ENCODE measurements at regions not wholly inside any gene's neighbourhood (a gene's known extent, or its start where the extent isn't known, plus 50 kb on each side); places are given as distances from the start of the nearest gene placed in this dataset.

DNA sequence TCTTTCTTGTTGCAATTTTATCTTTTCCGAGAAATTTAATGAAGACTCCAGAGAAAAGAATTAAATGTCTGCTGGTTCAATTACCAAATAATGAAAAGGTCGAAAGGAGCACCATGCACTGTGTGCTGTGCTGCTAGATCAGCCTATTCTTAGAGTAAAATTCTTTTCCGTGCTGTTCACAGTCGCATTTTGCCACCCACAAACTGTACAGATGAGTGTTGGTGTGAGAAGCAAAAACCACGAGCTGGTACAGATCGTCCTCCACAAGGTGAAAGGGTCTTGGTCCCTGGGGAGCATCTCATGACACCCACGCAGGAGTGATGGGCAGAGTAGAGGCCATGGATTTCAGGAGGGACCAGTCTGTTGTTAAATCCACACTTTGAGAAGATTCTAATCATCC lies 143.8 kb upstream of the PUM3 start:
- DNase-seq (ENCODE audit: low read depth), result no peak

DNA sequence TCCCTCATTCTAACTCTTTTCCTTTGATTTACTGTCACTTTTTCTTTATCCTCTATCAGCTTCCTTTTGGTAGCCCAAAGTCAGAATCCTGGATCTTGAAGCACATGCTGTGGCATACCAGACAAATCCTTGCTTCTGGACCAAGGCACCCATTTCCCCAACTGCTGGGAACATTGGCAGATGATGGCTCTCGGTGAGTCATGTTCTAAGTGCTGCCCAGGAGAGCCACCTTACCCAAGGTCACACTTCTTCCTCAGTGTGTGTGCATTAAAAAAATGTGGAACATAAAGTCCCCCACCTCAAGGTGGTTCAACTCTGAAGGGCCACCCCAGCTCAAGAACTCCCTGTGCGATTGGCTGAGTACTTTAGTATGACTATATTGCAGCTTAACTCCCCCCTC lies 141.4 kb upstream of the PUM3 start:
- DNase-seq (ENCODE audit: low read depth), result no peak

DNA sequence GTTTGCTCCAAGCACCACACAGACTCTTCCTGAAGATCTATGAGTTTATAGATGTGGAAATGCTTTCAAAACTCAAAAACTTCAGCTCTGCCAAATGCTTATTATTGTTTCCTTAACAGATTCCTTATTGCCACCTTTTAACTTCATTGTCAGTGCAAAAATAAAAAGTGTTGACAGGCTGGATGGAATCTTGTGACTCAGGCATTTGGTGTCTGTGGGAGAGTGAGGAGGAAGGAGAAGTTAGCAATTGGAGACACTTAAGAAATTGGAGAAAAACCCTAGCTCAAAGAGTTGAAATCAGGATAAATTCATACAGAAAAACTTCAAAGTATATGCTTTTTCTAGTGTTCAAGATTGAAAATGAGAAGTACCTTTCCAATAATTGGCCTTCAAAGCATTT lies 140.6 kb upstream of the PUM3 start:
- no peak for DNase-seq (ENCODE audit: low read depth)

DNA sequence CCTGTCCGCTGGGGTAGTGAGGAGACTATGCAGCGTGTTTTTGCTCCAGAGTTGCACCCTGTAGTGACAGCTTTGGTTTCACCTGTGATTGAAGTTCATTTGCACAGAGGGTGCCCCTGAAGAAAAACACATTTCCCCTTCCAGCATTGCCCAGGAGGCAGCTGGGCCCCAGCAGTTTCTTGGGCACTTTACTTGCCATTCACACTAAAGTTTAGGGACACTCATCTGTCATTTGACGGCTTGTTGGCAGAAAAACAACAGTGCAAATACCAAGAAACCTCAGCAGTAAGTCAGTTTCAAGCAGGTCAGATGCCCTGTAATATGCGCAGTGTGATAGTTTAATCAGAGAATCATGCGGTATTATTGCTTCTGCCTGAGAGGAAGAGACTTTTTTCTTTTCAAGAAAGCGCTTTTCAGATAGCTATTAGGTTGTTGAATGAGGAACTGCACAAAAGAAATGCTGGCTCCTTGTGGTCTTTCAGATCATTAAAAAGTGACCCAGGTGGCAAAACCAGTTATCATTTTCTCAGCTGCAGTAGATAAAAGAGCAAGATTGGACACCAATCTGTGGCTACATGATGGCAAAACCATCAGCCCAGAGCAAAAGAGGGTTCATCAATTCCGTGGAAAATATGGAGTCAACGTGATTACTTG lies 136.2 kb upstream of the PUM3 start:
- DNase-seq (ENCODE audit: low read depth), result no peak

DNA sequence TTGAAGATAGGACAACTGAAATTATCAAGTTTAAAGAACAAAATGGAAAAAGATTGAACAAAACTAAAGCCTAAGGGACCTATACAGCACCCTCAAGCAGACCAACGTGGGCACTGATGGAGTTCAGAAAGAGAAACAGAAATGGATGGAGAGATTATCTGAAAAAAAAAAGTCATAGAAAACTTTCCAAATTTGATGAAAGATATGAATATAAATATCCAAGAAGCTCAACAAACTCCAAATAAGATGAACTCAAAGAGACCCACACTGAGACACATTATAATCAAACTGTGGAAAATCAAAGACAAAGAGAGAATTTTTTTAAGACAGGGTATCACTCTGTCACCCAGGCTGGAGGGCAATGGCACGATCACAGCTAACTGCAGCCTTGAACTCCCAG lies 128.6 kb upstream of the PUM3 start:
- DNase-seq (ENCODE audit: low read depth), result no peak

DNA sequence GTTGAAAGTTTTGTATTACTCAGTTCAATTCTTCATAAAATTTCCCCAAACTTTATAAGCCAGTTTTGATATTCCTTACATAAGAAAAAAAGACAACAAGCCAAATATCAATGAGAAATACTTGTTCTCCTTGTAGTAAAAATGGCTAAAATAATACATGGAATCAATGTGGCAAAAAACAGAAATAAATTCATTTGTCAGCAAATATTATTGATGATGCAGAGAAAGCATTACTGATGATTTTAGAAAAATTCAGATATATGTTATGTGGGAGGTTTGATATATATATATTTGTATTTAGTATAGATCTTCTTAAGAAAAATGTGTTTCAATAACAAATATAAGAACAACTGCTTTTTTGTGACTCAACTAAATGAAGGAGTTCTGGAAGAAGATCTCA lies 127.0 kb upstream of the PUM3 start:
- no peak for DNase-seq (ENCODE audit: low read depth)

DNA sequence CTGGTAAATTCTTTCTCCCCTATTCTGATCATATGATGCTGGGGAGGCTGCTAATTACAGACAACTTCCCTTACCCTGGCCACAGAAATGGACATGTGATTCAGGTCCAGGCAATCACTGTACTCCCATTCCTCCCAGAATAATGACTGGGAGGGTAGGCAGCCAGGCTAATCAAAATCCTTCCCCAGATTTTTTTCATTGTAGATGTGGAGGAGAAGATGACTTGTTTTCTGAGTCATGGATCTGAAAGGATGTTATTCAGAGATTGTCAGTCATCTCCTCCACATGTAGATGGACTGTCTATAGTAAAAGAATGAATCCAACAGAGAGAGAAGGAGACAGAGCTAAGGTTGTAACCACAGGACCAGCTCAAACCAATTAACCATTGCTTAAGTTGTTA lies 123.9 kb upstream of the PUM3 start:
- no peak for DNase-seq (ENCODE audit: low read depth)

DNA sequence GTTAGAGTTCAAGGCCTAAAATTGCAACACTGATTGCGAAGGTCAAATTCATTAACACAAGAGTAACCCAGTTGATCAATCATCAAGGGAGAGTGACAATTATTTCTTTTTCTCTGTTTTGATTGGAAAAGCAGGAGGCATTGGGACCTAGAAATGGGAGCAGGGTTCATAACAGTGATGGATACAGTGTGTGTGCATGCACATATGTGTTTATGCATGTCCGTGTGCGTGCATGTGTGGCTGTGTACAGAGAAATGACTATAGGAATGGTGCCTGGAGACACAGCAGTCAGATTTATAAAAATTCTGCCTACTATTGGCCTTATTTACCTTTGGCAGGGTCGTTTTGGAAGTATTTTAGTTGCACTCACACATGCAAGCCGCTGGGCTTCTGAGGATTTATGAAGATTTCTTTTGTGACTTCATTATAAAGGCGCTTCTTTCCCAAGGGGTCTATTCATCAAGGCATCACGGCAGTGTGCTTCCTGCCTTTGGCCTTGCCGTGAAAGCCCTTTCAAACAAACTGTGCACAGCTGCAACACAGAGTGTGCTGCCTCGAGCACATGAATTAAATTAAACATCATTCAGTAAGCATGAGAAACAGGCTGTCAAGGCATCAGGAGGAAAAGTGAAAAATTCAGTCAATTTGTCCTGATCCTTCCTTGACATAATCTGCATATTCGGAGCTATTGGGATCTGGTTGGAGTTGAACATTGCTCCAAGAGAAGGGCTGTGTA lies 122.8 kb upstream of the PUM3 start:
- peak; percentile 53 for DNase-seq (ENCODE audit: low read depth)

DNA sequence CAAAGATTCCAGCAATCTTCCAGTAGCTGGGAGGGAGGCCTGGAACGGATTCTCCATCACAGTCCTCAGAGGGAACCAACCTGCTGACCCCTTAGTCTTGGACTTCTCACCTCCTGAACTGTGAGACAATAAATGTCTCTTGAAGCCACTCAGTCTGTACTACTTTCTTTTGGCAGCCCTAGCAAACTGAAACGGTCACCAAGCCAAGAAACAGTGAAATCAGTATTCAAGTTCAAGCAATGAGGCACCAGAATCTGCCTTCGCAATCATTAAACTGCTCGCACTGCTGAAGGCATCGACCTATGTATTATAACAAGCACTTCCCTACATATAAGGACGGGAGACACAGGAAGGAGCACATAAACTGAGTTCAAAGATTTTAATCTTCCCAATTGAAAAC lies 120.6 kb upstream of the PUM3 start:
- DNase-seq (ENCODE audit: low read depth), result no peak

DNA sequence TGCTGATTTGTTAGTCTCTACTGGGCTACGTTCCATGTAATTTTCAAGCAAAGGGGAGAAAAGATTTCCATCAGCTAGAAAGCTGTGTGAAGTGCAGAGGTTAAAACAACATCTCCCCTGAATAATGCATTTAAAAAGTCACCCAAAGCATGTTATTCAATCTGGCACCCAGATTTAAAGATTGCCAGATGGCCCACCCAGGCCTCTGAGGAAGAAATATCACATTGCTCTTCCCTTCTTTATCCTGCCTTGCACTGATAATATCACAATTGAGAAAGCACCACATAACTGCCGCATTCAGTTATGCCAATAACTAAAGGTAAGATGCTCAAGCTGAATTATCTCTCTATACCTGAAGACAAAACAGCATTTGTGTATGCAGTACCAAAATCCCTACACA lies 119.4 kb upstream of the PUM3 start:
- no peak for DNase-seq (ENCODE audit: low read depth)

DNA sequence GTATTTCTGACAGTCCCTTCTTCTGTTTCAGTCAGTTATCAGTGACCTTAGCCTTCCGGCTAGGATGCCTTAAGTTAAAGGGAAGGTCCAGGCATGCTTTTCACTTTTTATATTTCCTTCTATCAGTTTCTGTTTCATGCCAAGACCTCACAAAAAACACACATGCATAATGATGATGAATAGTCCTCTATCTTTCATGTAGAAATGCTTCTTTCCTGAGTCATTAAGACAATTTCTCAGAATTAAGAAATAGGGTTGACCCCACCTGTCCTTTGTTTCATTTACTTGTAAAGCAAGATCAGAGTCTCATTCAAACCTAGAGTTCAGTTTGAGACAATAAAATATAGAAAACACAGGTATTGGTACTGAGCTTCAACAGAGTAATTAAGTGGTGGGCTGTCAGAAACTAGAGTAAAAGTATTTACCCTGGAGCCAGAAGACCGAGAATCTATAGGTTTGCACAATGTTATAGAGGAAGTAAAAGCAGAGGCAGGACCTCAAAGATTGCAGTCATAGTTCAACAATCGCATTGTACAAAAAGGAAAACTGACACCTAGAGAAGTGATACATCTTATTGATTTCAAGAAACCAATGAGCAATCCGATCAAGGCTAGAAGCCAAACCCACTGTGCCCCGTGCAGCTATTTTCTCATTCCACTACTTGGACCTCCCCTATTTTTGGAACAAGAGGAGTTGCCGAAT lies 118.7 kb upstream of the PUM3 start:
- DNase-seq (ENCODE audit: low read depth), result no peak

DNA sequence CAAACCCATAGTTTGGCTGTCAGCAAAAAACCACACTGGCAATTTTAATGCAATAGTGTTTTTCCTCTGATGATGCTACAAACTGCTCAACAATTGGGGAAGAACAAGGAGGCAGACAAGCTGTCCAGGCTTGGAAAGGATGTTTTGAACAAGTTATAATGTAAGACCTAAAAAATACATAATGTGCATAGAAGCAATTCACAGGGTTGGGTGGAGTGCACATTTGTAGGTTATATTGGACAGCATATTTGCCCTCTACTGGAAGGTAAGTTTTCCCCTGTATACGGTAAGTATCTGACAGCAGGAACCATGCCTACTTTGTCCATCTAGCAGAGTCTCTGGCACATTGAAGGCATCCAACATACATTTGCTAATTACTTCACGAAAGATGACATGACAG lies 114.3 kb upstream of the PUM3 start:
- no peak for DNase-seq (ENCODE audit: low read depth)

DNA sequence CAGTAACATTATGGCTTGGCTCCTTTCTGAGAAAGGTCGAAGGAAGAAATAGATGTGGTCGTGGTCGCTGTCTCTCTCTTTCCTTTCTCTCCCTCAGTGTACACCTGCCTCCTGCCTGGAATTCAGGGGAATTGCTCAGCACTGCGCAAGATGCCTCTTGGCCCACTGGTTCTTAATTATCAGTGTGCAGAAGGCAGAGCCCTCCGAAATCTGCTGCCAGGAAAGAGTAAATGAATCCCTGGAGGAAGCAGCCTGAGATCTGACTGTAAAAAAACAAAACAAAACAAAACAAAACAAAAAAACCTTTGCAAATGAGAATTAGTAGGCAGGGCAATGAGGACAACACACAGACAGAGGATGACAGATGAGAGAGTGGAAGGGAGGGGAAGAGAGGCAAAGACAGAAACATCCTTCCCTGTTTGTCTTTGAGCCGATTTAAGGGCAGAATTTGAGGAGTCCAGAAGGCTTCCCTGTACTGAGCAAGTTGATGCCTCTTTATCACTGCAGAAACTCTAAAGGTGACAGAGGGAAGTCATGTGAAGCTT lies 113.8 kb upstream of the PUM3 start:
- DNase-seq (ENCODE audit: low read depth), result no peak

DNA sequence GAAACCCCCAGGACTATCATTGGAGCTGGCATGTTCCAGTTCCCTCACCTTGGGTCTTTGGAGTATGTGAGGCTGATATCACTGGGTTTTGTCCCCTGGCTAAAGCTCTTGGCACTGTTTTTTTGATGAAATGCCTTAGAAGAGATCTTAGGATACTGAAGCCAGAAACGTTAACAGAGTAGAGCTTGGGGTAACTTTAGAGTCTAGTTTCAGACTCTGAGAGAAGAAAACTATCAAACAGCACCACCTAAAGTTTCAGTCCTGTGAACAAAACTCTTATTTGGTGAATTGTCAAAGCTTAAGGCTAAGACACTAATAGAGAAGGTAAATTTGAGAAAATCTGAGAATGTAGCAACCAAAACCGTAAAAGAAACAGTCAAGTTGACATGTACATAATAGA lies 111.7 kb upstream of the PUM3 start:
- DNase-seq (ENCODE audit: low read depth), result no peak

DNA sequence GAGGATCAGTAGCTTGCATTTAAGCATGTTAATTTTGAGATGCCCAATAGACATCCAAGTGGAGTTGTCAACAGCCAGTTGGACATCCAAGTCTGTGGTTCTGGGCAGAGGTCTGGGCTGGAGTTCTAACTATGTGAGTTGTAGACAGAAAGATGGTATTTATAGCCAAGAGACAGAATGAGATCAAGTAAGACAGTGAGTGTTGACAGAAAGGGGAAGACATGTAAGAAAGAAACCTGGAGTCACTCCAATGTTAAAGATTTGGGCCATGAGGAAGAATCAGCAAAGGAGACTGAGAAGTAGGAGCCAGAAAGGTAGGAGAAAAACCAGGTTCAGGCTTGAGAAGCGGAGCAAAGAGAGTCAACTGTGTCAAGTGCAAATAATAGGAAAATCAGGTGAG lies 95.5 kb upstream of the PUM3 start:
- DNase-seq (ENCODE audit: low read depth), result no peak

DNA sequence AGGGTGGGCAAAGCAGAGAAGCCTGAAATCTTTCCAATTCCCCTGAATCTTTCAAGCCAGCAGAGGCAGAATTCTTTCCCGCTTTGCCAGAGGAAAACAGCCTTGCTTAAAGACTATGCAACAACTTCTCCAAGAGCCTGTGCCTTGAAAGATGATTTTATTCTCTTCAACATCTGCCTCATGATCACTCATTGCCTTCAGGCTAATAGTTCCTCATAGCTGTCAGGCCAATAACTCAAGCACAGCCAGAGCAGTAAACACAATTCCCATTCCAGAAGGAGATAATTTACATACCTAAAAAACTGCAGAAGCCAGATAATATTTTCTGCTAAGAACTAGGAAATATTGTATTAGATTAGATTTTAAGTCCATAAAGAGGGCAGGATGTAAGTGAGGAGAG lies 92.3 kb upstream of the PUM3 start:
- DNase-seq (ENCODE audit: low read depth), result no peak

DNA sequence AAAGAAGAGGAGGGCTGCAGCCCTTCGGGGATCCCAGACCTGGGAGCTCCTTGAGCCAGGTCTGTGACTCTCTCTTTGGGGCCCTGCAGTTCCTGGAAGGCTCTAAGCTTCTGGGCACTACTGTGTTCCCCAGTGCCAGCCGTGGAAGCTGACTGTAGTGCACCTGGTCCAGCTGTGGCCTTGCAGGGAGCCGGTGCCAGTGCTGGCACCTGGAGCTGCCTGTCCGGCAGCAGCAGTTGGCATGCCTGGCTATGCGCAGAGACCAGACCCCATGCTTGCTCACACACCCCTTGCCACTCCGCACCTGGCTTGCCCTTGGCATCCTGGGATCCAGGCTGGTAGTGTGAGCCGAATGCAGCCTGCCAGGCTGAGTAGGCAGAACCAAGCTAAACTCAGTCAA lies 91.0 kb upstream of the PUM3 start:
- no peak for DNase-seq (ENCODE audit: low read depth)

DNA sequence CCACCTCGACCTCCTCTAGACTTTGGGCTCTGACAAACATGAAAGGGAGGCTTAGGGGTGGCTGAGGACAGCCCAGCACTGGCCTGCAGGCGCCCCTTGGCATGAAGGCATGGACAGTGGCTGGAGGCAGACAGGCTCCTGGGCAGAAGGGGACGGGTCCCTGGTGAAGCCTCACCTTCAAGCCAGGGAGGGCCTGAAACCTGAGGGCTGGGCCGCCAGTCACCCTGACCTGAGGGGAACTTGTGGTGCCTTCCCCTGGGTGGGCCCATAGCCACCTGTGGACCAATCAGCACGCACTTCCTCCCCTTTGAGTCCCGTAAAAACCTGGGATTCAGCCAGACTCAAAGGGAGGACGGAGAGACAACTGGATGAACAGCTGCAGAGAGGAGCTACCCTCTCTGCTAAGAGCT lies 90.4 kb upstream of the PUM3 start:
- DNase-seq (ENCODE audit: low read depth), result no peak

DNA sequence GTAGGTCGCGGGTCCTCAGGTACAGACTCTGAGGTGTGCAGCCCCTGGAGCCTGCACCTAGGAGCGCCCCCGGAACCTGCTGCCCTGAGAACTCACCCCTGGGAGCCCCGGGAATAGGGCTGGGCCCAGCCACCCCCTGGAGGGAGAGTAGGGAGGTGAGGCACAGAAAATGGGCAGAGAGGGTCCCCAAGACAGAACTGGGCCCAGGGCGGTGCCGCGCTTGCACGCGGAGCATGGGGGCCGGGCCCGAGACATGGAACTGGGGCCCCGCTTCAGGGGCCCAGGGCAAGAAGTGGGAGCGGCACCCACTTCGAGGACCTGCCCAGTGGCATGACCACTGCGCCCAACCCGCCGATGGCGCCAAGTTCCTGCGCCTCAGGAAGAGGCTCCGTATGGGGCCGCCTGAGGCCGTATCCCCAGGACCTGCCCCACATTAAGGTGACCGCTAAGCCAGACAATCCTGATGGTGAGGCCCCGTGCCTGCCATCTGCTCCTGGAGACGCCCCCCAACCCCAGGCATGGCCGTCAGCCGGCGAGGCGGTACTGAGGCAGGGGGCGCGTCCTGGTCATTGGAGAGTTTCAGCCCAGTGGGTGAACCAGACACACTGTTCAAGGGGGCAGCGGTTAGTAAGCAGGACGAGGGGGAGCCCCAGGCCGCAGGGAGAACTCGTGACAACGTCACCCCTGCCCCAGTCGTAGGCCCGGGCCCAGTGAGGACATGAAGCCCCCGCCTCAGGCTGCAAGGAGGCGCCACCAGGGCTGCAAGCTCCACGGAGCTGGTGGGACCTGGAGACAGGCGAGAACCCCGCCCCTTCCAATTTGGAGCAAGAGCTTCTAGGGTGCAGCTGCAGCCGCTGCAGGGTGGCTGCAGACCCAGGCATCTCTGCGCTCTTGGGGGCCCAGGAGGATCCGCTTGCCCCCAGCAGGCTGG lies 89.5 kb upstream of the PUM3 start:
- no peak for DNase-seq (ENCODE audit: low read depth)

DNA sequence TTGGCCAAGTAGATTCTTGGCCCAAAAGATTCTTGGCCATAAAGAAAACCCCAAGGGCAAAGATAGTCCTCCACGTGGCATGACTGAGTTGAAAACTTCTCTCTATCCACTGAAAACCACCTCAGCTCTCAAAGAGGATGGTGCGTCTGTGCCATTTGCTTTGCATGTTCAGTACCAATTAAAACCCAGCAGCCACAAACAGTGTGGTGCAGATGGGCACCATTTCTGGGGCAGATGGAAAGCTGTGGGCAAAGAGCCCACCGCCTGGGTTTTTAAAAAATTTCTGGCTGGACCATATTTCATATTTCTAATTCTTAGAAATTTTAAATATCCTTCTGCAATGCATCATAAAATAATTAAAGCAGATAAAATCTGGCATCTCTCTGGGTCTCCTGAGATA lies 84.5 kb upstream of the PUM3 start:
- DNase-seq (ENCODE audit: low read depth), result no peak

DNA sequence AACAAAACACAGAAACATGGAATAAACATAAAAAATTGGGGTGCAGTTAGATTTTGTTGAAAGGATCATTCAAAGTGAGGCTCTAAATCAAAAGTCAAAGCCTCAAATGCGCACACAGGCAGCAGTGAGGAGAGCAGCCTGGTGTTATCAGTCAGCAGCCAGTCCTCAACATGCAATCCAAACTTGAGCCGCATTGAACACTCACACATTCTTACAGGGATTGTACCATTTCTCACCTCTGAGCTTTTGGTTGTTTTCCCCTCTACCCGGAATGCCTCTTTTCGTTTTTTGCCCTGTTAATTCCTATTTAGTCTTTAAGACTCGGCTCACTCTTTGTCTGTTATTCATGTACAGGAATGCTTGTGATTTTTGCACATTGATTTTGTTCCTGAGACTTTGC lies 81.1 kb upstream of the PUM3 start:
- no peak for DNase-seq (ENCODE audit: low read depth)

DNA sequence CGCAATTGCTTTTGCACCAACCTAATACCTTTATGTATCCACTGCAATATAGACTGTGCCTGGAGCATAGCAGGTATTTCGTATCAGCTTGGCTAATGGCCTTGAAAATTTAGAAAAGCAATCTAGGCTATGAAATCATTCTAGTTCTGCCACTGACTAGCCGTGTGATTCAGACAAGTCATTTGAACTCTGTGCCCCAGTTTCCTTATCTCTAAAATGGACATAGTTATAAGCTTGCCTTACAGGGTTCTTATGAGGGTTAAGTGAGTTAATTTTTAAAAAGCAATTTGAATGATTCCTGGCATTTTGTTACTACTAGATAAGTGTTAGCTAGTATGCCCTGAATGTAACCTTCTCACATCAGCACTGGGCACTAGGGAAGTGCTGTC lies 80.5 kb upstream of the PUM3 start:
- DNase-seq (ENCODE audit: low read depth), result no peak
